HEK293T (cell line): ENCODE measurements at regions not wholly inside any gene's neighbourhood (a gene's known extent, or its start where the extent isn't known, plus 50 kb on each side); places are given as distances from the start of the nearest gene placed in this dataset.

ENCODE experiments used
- ARNT ChIP-seq: fragments of 450-650 bp; IDR thresholded peaks from 2 replicates; pipeline ENCODE4 v1.6.1; 2017; ENCODE audit warnings: mild to moderate bottlenecking
- BHLHE40 ChIP-seq: fragments of 450-650 bp; IDR thresholded peaks from 2 replicates; pipeline ENCODE4 v1.6.1; 2016; ENCODE audit warnings: mild to moderate bottlenecking, moderate library complexity, borderline replicate concordance
- ELF4 ChIP-seq: fragments of 450-650 bp; IDR thresholded peaks from 2 replicates; pipeline ENCODE4 v1.6.1; 2017; ENCODE audit warnings: antibody characterized with exemption
- FOXA1 ChIP-seq: fragments of 450-650 bp; IDR thresholded peaks from 2 replicates; pipeline ENCODE4 v1.6.1; 2016; ENCODE audit warnings: mild to moderate bottlenecking
- FOXM1 ChIP-seq: fragments of 450-650 bp; IDR thresholded peaks from 2 replicates; pipeline ENCODE4 v1.6.1; 2017; ENCODE audit warnings: mild to moderate bottlenecking, borderline replicate concordance
- NFRKB ChIP-seq: fragments of 450-650 bp; IDR thresholded peaks from 2 replicates; pipeline ENCODE4 v1.6.1; 2016; ENCODE audit warnings: mild to moderate bottlenecking, moderate library complexity
- PKNOX1 ChIP-seq: fragments of 450-650 bp; IDR thresholded peaks from 2 replicates; pipeline ENCODE4 v1.6.1; 2016
- SP1 ChIP-seq: fragments of 450-650 bp; IDR thresholded peaks from 2 replicates; pipeline ENCODE4 v1.6.1; 2017
- SUZ12 ChIP-seq: fragments of 450-650 bp; IDR thresholded peaks from 2 replicates; pipeline ENCODE4 v1.6.1; 2016; ENCODE audit warnings: mild to moderate bottlenecking
- TARDBP ChIP-seq: fragments of 450-650 bp; IDR thresholded peaks from 2 replicates; pipeline ENCODE4 v1.6.1; 2016
- ZNF384 ChIP-seq: fragments of 450-650 bp; IDR thresholded peaks from 2 replicates; pipeline ENCODE4 v1.6.1; 2016

- TF ChIP-seq BHLHE40 (no peak), SUZ12 (no peak), ARNT (no peak), NFRKB (no peak), SP1 (no peak), FOXM1 (no peak), ELF4 (no peak), ZNF384 (no peak), TARDBP (no peak), PKNOX1 (no peak), FOXA1 (no peak)
These were observed 136.7 kb upstream of the SATB2 start for GRCh38 chr2:199594443-199594842.
